Omental fat pad (tissue), 3 donors: ENCODE measurements at regions not wholly inside any gene's neighbourhood (a gene's known extent, or its start where the extent isn't known, plus 50 kb on each side); places are given as distances from the start of the nearest gene placed in this dataset.

ENCODE experiments used
- ATAC-seq: fragments of 150-250 bp; one replicate; pipeline ENCODE4 v1.9.1; 2016; ENCODE audit warnings: mild to moderate bottlenecking, moderate library complexity; ENCODE audit not compliant: low FRiP score
- DNase-seq: peaks from one replicate; pipeline ENCODE4 v3.0.0-alpha.2; 2019; ENCODE audit warnings: low spot score
- TF ChIP-seq, protein P1 (sequence below), 3 donors: fragments of 450-650 bp; IDR thresholded peaks; one replicate each; pipeline ENCODE4 v1.5.1; 2016 to 2017; ENCODE audit warnings: antibody characterized with exemption in 3 of 3, mild to moderate bottlenecking in 3 of 3, moderate library complexity in 2 of 3

DNA sequence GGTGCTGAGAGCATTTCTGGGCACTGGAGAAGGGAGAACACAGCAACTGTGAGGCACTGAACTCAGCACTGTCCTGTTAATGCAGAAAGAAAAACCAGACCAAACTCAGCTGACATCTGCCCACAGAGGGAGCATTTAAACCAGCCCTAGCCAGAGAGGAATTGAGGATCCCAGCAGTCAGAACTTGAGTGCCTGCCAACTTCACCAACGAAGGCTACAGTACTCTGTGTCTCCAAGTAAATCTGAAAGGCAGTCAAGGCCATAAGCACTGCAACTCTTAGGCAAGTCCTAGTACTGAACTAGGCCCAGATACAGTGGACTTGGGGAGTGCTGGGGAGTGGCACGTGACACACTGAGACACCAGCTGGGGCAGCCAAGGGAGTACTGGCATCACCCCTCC lies 176.2 kb upstream of the ZC3H15 start:
- no peak for DNase-seq
- ATAC-seq: no peak
- TF ChIP-seq, protein P1, sequence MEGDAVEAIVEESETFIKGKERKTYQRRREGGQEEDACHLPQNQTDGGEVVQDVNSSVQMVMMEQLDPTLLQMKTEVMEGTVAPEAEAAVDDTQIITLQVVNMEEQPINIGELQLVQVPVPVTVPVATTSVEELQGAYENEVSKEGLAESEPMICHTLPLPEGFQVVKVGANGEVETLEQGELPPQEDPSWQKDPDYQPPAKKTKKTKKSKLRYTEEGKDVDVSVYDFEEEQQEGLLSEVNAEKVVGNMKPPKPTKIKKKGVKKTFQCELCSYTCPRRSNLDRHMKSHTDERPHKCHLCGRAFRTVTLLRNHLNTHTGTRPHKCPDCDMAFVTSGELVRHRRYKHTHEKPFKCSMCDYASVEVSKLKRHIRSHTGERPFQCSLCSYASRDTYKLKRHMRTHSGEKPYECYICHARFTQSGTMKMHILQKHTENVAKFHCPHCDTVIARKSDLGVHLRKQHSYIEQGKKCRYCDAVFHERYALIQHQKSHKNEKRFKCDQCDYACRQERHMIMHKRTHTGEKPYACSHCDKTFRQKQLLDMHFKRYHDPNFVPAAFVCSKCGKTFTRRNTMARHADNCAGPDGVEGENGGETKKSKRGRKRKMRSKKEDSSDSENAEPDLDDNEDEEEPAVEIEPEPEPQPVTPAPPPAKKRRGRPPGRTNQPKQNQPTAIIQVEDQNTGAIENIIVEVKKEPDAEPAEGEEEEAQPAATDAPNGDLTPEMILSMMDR (IDR thresholded peaks at IDR 0.05): no peak

- DNase-seq: no peak
- TF ChIP-seq, protein P1 (IDR thresholded peaks at IDR 0.05): no peak
- no peak for ATAC-seq
These were observed 167.0 kb upstream of the ZC3H15 start for GRCh38 chr2:186319105-186319504.

DNA sequence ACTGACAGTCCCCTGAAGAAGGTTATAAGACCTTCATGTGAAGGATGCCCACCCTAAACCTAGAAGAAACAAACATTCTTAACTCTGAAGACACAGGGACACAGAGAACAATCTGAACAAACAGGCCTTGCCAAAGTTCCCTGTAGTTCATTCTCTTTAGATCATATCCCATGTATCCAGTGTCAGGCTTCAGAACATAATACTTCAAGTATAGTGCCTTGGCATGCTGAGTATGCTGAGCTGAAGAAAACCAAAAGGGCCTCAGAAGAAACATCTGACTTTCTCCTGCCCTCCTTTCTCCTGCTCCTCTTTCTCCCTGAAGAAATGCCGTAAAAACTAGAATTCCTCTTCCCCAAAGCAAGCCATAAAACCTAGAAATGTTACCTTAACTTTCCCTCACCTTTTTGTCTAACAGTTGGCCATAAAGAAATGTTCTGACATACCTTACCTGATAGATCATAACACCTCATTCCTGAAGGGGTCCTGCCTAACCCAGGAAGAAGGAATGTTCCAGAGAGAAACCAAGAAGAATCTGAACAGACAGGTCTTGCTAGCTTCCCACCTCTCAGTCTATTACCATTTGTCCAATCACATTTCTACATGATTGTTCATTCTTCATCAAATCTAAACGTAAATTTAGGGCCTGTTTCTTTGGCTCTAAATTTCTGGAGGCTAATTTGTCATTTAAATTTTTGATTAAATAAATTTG lies 160.1 kb upstream of the ZC3H15 start:
- DNase-seq: no peak
- TF ChIP-seq, protein P1 (IDR thresholded peaks at IDR 0.05): no peak
- no peak for ATAC-seq

- TF ChIP-seq, protein P1 (IDR thresholded peaks at IDR 0.05): no peak
- DNase-seq (no peak), ATAC-seq (no peak)
These were observed 158.7 kb upstream of the ZC3H15 start for GRCh38 chr2:186327251-186327868.

DNA sequence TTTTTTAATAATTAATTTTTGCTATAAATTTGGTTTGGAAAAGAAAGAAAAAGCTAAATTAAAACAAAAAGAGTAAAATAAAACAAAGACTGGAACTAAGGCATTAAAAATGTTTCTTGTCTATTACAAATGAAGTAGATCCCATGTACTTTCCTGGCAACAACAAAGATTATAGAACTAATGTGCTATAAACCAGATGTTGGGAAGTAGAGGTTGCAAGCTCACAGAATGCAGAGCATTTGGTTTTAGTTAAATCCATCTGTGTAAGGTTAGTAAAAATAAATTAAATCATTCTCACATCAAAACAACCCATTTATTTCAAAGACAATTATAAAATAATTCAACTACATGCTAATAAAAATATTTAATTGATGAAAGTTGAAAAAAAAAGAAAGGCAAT lies 157.2 kb upstream of the ZC3H15 start:
- TF ChIP-seq, protein P1 (IDR thresholded peaks at IDR 0.05): no peak
- ATAC-seq (no peak), DNase-seq (no peak)

DNA sequence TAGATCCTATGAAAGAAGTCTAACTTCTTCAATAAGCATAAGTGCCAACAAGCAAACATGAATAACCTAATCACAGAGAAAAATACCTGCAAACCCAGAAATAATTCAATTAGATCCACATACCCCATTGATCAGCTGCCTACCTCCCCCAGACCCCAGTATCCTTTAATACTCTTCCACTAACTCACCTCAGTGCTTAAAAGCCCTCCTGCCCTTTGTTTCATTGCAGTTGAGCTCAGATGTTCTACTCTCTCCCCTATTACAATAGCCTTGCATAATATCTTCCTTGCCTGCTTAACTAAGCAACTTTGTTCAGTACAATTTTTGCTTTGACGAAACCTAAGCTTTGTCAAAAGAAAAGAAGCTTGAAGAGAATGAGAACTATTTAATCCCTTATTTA lies 156.0 kb upstream of the ZC3H15 start:
- TF ChIP-seq, protein P1 (IDR thresholded peaks at IDR 0.05): no peak
- DNase-seq: no peak

DNA sequence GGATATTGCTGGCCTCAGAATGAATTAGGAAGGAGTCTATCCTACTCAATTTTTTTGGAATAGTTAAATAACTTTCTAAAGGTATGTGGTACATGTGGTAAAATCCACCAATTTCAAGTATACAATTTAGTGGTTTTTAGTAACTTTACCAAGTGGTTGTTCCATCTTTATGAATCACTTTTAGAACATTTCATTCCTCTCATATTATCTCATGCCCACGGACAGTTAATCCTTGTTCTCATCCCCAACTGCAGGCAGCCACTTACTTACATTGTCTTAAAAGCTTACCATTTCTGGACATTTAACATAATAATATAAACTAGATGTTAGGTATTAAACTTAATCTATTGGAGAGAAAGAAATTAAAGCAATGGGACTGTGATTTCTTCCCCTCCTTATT lies 146.3 kb upstream of the ZC3H15 start:
- TF ChIP-seq, protein P1 (IDR thresholded peaks at IDR 0.05): no peak
- DNase-seq (no peak), ATAC-seq (no peak)

More for the DNA sequence above, 156.0 kb upstream of the ZC3H15 start:
- ATAC-seq: no peak
